Mucosa of rectum (tissue), 2 donors: ENCODE measurements at regions not wholly inside any gene's neighbourhood (a gene's known extent, or its start where the extent isn't known, plus 50 kb on each side); places are given as distances from the start of the nearest gene placed in this dataset.
"Not testable (repeated sequence)": the region's sequence is repeated elsewhere in the genome, so short reads cannot be mapped to it uniquely, and the experiment has no call there.

Experiments
- H3K27ac ChIP-seq, 2 donors: one replicate each; pipeline ENCODE4 v1.7.0; 2013; ENCODE audit warnings: inconsistent platforms in 2 of 2, low read depth in 2 of 2, low read length in 2 of 2
- H3K27me3 ChIP-seq, 2 donors: one replicate each; pipeline ENCODE4 v1.7.0; 2013; ENCODE audit warnings: low read length in 2 of 2; ENCODE audit not compliant: control insufficient read depth in 2 of 2, insufficient read depth in 2 of 2
- H3K36me3 ChIP-seq, 2 donors: one replicate each; pipeline ENCODE4 v1.7.0; 2013; ENCODE audit warnings: low read length in 2 of 2; ENCODE audit not compliant: control insufficient read depth in 2 of 2, insufficient read depth in 2 of 2
- H3K4me1 ChIP-seq, 2 donors: one replicate each; pipeline ENCODE4 v1.7.0; 2013; ENCODE audit warnings: low read length in 2 of 2, mild to moderate bottlenecking in 1 of 2; ENCODE audit not compliant: control insufficient read depth in 2 of 2, insufficient read depth in 2 of 2
- H3K4me3 ChIP-seq, 2 donors: one replicate each; pipeline ENCODE4 v1.7.0; 2013; ENCODE audit warnings: low read length in 2 of 2
- H3K9ac ChIP-seq, 2 donors: one replicate each; pipeline ENCODE4 v1.7.0; 2013; ENCODE audit warnings: low read length in 2 of 2, low read depth in 1 of 2, mild to moderate bottlenecking in 1 of 2
- H3K9me3 ChIP-seq, 2 donors: one replicate each; pipeline ENCODE4 v1.7.0; 2013; ENCODE audit warnings: low read length in 2 of 2; ENCODE audit not compliant: control insufficient read depth in 2 of 2
- donor health status: healthy.
- donor health status: Normal muscosa, but diverticular disease.

- H3K4me1 ChIP-seq, H3K36me3 ChIP-seq, H3K27me3 ChIP-seq, H3K9ac ChIP-seq, H3K4me3 ChIP-seq, H3K9me3 ChIP-seq, H3K27ac ChIP-seq: not testable (repeated sequence)
These were observed 201.5 kb downstream of the DUSP6 start for GRCh38 chr12:89150789-89151188.

- H3K9ac ChIP-seq, result no peak overlapping the region
- no peaks in the 10 kb centered on the region for H3K27me3 ChIP-seq
- H3K4me3 ChIP-seq, result no peak overlapping the region
- H3K9me3 ChIP-seq, result no peaks in the 10 kb centered on the region
- no peaks in the 10 kb centered on the region for H3K36me3 ChIP-seq
- H3K27ac ChIP-seq, result no peak overlapping the region
- no peaks in the 10 kb centered on the region for H3K4me1 ChIP-seq
These were observed 211.6 kb downstream of the DUSP6 start for GRCh38 chr12:89140602-89141238.

- no peaks in the 10 kb centered on the region for H3K27me3 ChIP-seq
- H3K9ac ChIP-seq, result no peak overlapping the region
- no peaks in the 10 kb centered on the region for H3K4me1 ChIP-seq
- no peak overlapping the region for H3K4me3 ChIP-seq
- H3K36me3 ChIP-seq, result no peaks in the 10 kb centered on the region
- no peak overlapping the region for H3K27ac ChIP-seq
- no peaks in the 10 kb centered on the region for H3K9me3 ChIP-seq
These were observed 212.2 kb downstream of the DUSP6 start for GRCh38 chr12:89140141-89140540.

- no peak overlapping the region for H3K4me3 ChIP-seq
- no peak overlapping the region for H3K9ac ChIP-seq
- no peaks in the 10 kb centered on the region for H3K36me3 ChIP-seq
- no peaks in the 10 kb centered on the region for H3K9me3 ChIP-seq
- no peaks in the 10 kb centered on the region for H3K4me1 ChIP-seq
- H3K27ac ChIP-seq, result no peak overlapping the region
- H3K27me3 ChIP-seq, result no peaks in the 10 kb centered on the region
These were observed 212.9 kb downstream of the DUSP6 start for GRCh38 chr12:89139390-89139789.

GRCh38 chr12:89138048-89138852, 214.1 kb downstream of the DUSP6 start:
- H3K27me3 ChIP-seq, result no peaks in the 10 kb centered on the region
- H3K36me3 ChIP-seq, result no peaks in the 10 kb centered on the region
- no peak overlapping the region for H3K4me3 ChIP-seq
- no peak overlapping the region for H3K9ac ChIP-seq
- no peaks in the 10 kb centered on the region for H3K9me3 ChIP-seq
- H3K27ac ChIP-seq, result no peak overlapping the region
- no peaks in the 10 kb centered on the region for H3K4me1 ChIP-seq

- Histone ChIP-seq H3K9me3 (no peaks in the 10 kb centered on the region), H3K27ac (no peak overlapping the region), H3K36me3 (no peaks in the 10 kb centered on the region), H3K27me3 (no peaks in the 10 kb centered on the region), H3K9ac (no peak overlapping the region), H3K4me3 (no peak overlapping the region), H3K4me1 (no peaks in the 10 kb centered on the region)
These were observed 216.2 kb downstream of the DUSP6 start for GRCh38 chr12:89135976-89136634.

GRCh38 chr12:89134213-89134770, 218.0 kb downstream of the DUSP6 start:
- Histone ChIP-seq H3K4me3 (no peak overlapping the region), H3K4me1 (no peaks in the 10 kb centered on the region), H3K9me3 (no peaks in the 10 kb centered on the region), H3K27ac (no peak overlapping the region), H3K27me3 (no peaks in the 10 kb centered on the region), H3K36me3 (no peaks in the 10 kb centered on the region), H3K9ac (no peak overlapping the region)

- no peak overlapping the region for H3K27ac ChIP-seq
- H3K4me3 ChIP-seq, result no peak overlapping the region
- no peak overlapping the region for H3K9ac ChIP-seq
- no peaks in the 10 kb centered on the region for H3K4me1 ChIP-seq
- H3K27me3 ChIP-seq, result no peaks in the 10 kb centered on the region
- H3K36me3 ChIP-seq, result no peaks in the 10 kb centered on the region
- no peaks in the 10 kb centered on the region for H3K9me3 ChIP-seq
These were observed 223.0 kb downstream of the DUSP6 start for GRCh38 chr12:89129167-89129870.

- H3K27ac ChIP-seq, result no peak overlapping the region
- no peaks in the 10 kb centered on the region for H3K36me3 ChIP-seq
- no peak overlapping the region for H3K4me3 ChIP-seq
- no peaks in the 10 kb centered on the region for H3K9me3 ChIP-seq
- no peaks in the 10 kb centered on the region for H3K27me3 ChIP-seq
- no peaks in the 10 kb centered on the region for H3K4me1 ChIP-seq
- H3K9ac ChIP-seq, result no peak overlapping the region
These were observed 225.6 kb downstream of the DUSP6 start for GRCh38 chr12:89126712-89127111.
